Heart right ventricle (tissue), 16 donors: ENCODE measurements at regions not wholly inside any gene's neighbourhood (a gene's known extent, or its start where the extent isn't known, plus 50 kb on each side); places are given as distances from the start of the nearest gene placed in this dataset.

ENCODE experiments used
- ATAC-seq, 8 donors: fragments of 200-7000 bp; cut with Tn5 transposase; one replicate each; pipeline ENCODE4 v1.9.1; 2020; ENCODE audit warnings: mild to moderate bottlenecking in 8 of 8, moderate library complexity in 8 of 8, moderate number of reproducible peaks in 1 of 8
- DNase-seq, 2 donors: peaks; one replicate each; pipeline ENCODE4 v3.0.0-alpha.2; 2020
- H3K27ac ChIP-seq, 10 donors: fragments of 200-600 bp; sonication (generic) in 2 of 10; one replicate each; pipeline versions ENCODE4 v1.5.0 to v1.8.0; 2020 to 2022; ENCODE audit warnings: mild to moderate bottlenecking in 3 of 10
- H3K27me3 ChIP-seq, 7 donors: fragments of 200-600 bp; one replicate each; pipeline ENCODE4 v1.8.0; 2021 to 2022; ENCODE audit warnings: mild to moderate bottlenecking in 2 of 7
- H3K36me3 ChIP-seq, 9 donors: fragments of 200-600 bp; sonication (generic) in 1 of 9; one replicate each; pipeline versions ENCODE4 v1.5.0 to v1.8.0; 2020 to 2022; ENCODE audit warnings: mild to moderate bottlenecking in 2 of 9
- H3K4me1 ChIP-seq, 9 donors: fragments of 200-600 bp; sonication (generic) in 1 of 9; one replicate each; pipeline versions ENCODE4 v1.5.0 to v1.8.0; 2020 to 2022; ENCODE audit warnings: mild to moderate bottlenecking in 4 of 9
- H3K4me3 ChIP-seq, 10 donors: fragments of 200-600 bp; sonication (generic) in 2 of 10; one replicate each; pipeline versions ENCODE4 v1.5.0 to v1.8.0; 2020 to 2022; ENCODE audit warnings: mild to moderate bottlenecking in 7 of 10, moderate library complexity in 2 of 10
- H3K9me3 ChIP-seq, 11 donors: fragments of 200-600 bp in 10 of 11; sonication (generic) in 2 of 11; one replicate each; pipeline versions ENCODE4 v1.5.0 to v1.8.0; 2013 to 2022; ENCODE audit warnings: mild to moderate bottlenecking in 2 of 11, control low read depth in 1 of 11, moderate library complexity in 1 of 11
- WGBS, 2 donors: extraction: QIAGEN DNeasy Blood & Tissue Kit; methylation state at CpG; one replicate each; pipeline ENCODE4 v1.1.7; 2013; ENCODE audit warnings: inconsistent platforms in 1 of 2; 5-methylcytosine and 5-hydroxymethylcytosine counted together
- intact Hi-C, 10 donors: fragments of 100-400 bp; cut with DNase I; formaldehyde crosslinking; loops; one replicate each; pipeline versions ENCODE4 v1.11.1 to v1.14.2; 2022
- TF ChIP-seq, protein P1 (sequence below), 9 donors: fragments of 200-600 bp; sonication (generic) in 2 of 9; IDR thresholded peaks; one replicate each; pipeline versions ENCODE4 v1.5.0 to v1.8.0; 2021 to 2022; ENCODE audit warnings: antibody characterized with exemption in 9 of 9, mild to moderate bottlenecking in 5 of 9, moderate library complexity in 1 of 9
- donor health status: Arrhythmogenic right ventricular cardiomyopathy.
- donor health status: ischemic (EF 13 %, LVEDD 7.1; RV severe dilation, severe dysfunction).
- donor health status: healthy with polysubstance abuse.
- donor health status: DM: no; HTN: yes; CAD: no.
- donor health status: DM: no; HTN: no; CAD: no.
- donor health status: ischemic (EF 25% LVEDD 6.9; RV normal size, moderate dysfunction).
- donor health status: ischemic (EF 25% LVEDD 5.7; RV mildly dilated, moderate dysfunction).
- donor health status: healthy.
- donor health status: DM: yes; HTN: yes; CAD: no.
- donor health status: Ischemic cardiomyopathy.
- donor health status: ischemic (EF 35%, LVEDD 5.7; RV mildly dilated, moderate dysfunction).
- donor health status: nonischemic (EF 11% LVEDD 7.7; RV severe dilation, severe dysfunction).
- donor health status: DM: yes; HTN: yes; CAD: no.
- donor health status: PGD.
- donor health status: ischemic (EF 29% LVEDD 5.4; RV normal size, mild dysfunction).
- donor health status: nonischemic (EF 23%, LVEDD 6.1; RV moderate dilation, normal function).

DNA sequence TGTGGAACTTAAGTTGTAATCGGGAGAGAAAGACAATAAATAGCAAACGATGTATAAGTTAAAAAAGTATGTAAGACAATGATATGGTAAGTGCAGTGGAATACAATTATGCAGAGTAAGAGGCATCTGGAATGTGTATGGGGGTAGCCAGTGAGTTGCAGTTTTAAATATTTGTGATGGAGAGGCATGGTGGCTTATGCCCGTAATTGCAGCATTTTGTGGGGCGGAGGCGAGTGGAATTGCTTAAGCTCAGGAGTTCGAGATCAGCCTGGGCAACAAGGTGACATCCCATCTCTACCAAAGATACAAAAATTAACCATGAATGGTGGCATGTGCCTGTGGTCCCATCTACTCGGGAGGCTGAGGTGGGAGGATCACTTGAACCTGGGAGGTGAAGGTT is 52.5 kb upstream of the WDFY3 start:
- H3K36me3 ChIP-seq: no peaks in the 10 kb centered on the region
- H3K4me3 ChIP-seq: no peak overlapping the region
- TF ChIP-seq, protein P1, sequence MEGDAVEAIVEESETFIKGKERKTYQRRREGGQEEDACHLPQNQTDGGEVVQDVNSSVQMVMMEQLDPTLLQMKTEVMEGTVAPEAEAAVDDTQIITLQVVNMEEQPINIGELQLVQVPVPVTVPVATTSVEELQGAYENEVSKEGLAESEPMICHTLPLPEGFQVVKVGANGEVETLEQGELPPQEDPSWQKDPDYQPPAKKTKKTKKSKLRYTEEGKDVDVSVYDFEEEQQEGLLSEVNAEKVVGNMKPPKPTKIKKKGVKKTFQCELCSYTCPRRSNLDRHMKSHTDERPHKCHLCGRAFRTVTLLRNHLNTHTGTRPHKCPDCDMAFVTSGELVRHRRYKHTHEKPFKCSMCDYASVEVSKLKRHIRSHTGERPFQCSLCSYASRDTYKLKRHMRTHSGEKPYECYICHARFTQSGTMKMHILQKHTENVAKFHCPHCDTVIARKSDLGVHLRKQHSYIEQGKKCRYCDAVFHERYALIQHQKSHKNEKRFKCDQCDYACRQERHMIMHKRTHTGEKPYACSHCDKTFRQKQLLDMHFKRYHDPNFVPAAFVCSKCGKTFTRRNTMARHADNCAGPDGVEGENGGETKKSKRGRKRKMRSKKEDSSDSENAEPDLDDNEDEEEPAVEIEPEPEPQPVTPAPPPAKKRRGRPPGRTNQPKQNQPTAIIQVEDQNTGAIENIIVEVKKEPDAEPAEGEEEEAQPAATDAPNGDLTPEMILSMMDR (IDR thresholded peaks at IDR 0.05): no peak
- DNase-seq: no peak
- intact Hi-C loops: no loop called here
- no peak for ATAC-seq
- no peak overlapping the region for H3K27ac ChIP-seq
- peaks cover 0 to 10% (median 0%) of the 10 kb centered on the region in 11 donors for H3K9me3 ChIP-seq
- WGBS, 2 donors: 91 to 96% methylated on average over 7 of the region's 7 CpGs
- no peaks in the 10 kb centered on the region for H3K27me3 ChIP-seq
- H3K4me1 ChIP-seq: no peaks in the 10 kb centered on the region

DNA sequence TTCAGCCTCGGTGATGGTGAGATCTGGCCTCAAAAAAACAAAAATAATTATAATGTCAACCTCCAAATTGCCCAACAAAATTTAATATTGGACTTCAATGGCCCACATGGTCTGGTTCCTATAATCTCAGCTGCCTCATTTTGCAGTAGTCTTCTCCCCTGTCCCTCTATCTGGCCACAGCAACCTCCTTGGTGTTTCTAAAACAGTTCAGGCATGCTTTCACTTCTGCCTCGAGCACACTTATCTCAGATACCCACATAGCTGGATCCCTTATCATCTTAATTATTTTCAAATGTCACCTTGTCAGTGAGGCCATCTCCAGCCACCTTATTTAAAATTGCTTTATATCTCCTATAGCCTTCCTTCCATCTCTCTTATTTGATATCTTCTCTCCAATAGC is 52.9 kb upstream of the WDFY3 start:
- peaks cover 0 to 6% (median 0%) of the 10 kb centered on the region in 11 donors for H3K9me3 ChIP-seq
- intact Hi-C loops: no loop called here
- H3K27ac ChIP-seq: no peak overlapping the region
- no peaks in the 10 kb centered on the region for H3K36me3 ChIP-seq
- no peak overlapping the region for H3K4me3 ChIP-seq
- DNase-seq (no peak), ATAC-seq (no peak)
- H3K4me1 ChIP-seq: no peaks in the 10 kb centered on the region
- TF ChIP-seq, protein P1 (IDR thresholded peaks at IDR 0.05): no peak
- 55 to 59% methylated on average over 2 of the region's 2 CpGs for WGBS, 2 donors
- no peaks in the 10 kb centered on the region for H3K27me3 ChIP-seq

DNA sequence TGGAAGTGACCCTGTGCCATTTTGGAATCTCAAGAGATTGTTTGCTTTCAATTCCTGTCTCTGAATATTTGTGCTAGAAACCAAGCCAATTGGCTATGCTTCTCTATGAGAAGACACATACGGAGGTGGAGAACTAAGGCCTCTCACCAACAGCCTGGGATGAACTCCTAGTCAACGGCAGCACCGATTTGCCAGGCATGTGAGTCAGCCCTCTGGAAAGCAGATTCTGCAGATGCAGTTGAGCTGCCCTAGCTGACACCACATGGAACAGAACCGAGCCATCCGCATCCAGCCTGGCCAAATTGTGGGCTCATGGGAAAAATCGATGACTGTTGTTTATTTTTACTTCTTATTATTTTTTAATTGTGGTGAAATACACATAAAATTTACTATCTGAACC is 58.2 kb upstream of the WDFY3 start:
- no peak overlapping the region for H3K4me3 ChIP-seq
- H3K36me3 ChIP-seq: no peaks in the 10 kb centered on the region
- DNase-seq (no peak), ATAC-seq (no peak)
- TF ChIP-seq, protein P1 (IDR thresholded peaks at IDR 0.05): no peak
- peaks cover 0 to 12% (median 0%) of the 10 kb centered on the region in 11 donors for H3K9me3 ChIP-seq
- no peak overlapping the region for H3K27ac ChIP-seq
- H3K4me1 ChIP-seq: no peaks in the 10 kb centered on the region
- intact Hi-C loops: no loop called here
- WGBS, 2 donors: 82 to 90% methylated on average over 6 of the region's 6 CpGs
- no peaks in the 10 kb centered on the region for H3K27me3 ChIP-seq

DNA sequence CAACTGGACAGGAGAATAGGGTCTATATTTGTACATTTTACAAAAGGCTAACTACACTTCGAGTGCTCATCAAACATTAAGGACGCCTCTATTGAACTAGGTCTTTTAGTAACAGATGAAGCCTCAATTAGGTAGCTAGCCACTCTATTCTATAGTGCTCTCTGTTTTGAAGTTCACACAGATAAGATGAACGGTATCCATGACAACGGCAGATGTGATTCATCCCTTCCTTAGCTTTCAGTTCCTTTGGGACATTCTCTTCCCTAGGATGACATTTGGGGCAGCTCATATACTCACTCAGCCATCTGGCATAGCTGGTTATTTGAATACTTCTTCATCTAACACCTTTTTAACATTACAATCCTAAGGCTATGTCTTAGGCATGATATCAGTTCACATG is 62.4 kb upstream of the WDFY3 start:
- DNase-seq: no peak
- intact Hi-C loops: no loop called here
- Histone ChIP-seq H3K27me3 (no peaks in the 10 kb centered on the region), H3K9me3 (peaks cover 0 to 41% (median 9%) of the 10 kb centered on the region in 11 donors), H3K4me3 (no peak overlapping the region), H3K27ac (no peak overlapping the region), H3K36me3 (no peaks in the 10 kb centered on the region), H3K4me1 (no peaks in the 10 kb centered on the region)
- TF ChIP-seq, protein P1 (IDR thresholded peaks at IDR 0.05): no peak
- no peak for ATAC-seq
- 62 to 65% methylated on average over 4 of the region's 4 CpGs for WGBS, 2 donors
